ENCODE measurements at regions not wholly inside any gene's neighbourhood (a gene's known extent, or its start where the extent isn't known, plus 50 kb on each side); places are given as distances from the start of the nearest gene placed in this dataset.

DNA sequence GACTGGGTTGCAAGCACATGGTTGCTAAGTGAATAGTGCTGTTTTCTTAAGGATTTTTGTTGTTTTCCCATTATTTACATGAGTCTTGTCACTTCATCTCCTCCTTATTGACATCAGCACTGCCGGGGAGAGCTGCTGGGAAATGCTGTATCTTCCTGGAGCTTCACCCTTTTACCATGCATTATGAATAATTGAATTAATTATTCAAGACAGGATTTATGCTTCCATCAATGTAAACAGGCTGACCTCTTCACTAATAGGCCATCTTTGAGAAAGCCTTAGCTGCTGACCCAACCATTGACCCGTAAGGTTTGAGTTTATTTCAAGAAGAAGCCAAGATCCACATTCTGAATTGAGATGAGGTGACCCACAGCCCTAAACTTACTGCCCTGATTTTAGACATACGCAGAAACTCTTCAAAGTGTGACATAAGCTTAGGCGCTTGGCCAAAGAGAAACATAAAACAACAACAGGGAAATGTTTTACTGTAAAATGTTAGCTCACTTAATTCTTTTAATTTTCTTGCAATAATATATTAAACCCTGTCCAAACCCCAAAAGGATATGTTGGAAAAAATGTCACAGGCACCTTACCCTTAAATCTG, 365.5 kb upstream of the SYT4 start:
- TF ChIP-seq EZH2 (IDR thresholded peaks at IDR 0.05; ENCODE audit: insufficient read depth, low read length): no peak
- TF ChIP-seq CTCF (IDR thresholded peaks at IDR 0.05; ENCODE audit: insufficient read depth, low read depth, low read length): no peak

GRCh38 chr18:43648002-43648401, 370.7 kb upstream of the SYT4 start:
- H3K9me3 Mint-ChIP-seq (ENCODE audit: unreplicated experiment): peaks cover 6% of the 10 kb centered on the region
- H3K36me3 ChIP-seq (ENCODE audit: insufficient read depth, low read length): no peaks in the 10 kb centered on the region
- H4K20me1 ChIP-seq (ENCODE audit: insufficient read depth, low read length): no peaks in the 10 kb centered on the region
- H3K9ac ChIP-seq (ENCODE audit: low read length): no peak overlapping the region
- DNase-seq (ENCODE audit: low read depth): no peak
- H3K4me2 ChIP-seq (ENCODE audit: low read length): no peak overlapping the region
- H3K27ac ChIP-seq (ENCODE audit: low read depth, low read length): no peak overlapping the region
- no peaks in the 10 kb centered on the region for H3K27me3 ChIP-seq (ENCODE audit: insufficient read depth, low read length)
- no peaks in the 10 kb centered on the region for H3K36me3 Mint-ChIP-seq (ENCODE audit: low read depth, unreplicated experiment)
- FAIRE-seq: no peak
- TF ChIP-seq CTCF (IDR thresholded peaks at IDR 0.05; ENCODE audit: insufficient read depth, low read depth, low read length) (no peak), EZH2 (IDR thresholded peaks at IDR 0.05; ENCODE audit: insufficient read depth, low read length) (no peak)
- H3K9me3 ChIP-seq (ENCODE audit: insufficient read depth, low read depth, low read length): no peaks in the 10 kb centered on the region
- no peaks in the 10 kb centered on the region for H3K79me2 ChIP-seq (ENCODE audit: insufficient read depth, low read length)
- no peaks in the 10 kb centered on the region for H3K27me3 Mint-ChIP-seq (ENCODE audit: low read depth, unreplicated experiment)
- no peak overlapping the region for H3K27ac Mint-ChIP-seq (ENCODE audit: unreplicated experiment)
- H3K4me3 Mint-ChIP-seq (ENCODE audit: unreplicated experiment): no peak overlapping the region
- no peaks in the 10 kb centered on the region for H3K4me1 Mint-ChIP-seq (ENCODE audit: low read depth, unreplicated experiment)
- H2AFZ ChIP-seq (ENCODE audit: low read depth, low read length): no peak overlapping the region
- no peaks in the 10 kb centered on the region for H3K4me1 ChIP-seq (ENCODE audit: insufficient read depth, low read length)
- H3K4me3 ChIP-seq (ENCODE audit: insufficient read depth, low read depth, low read length): no peak overlapping the region

More for the DNA sequence above, 365.5 kb upstream of the SYT4 start:
- H3K79me2 ChIP-seq (ENCODE audit: insufficient read depth, low read length): no peaks in the 10 kb centered on the region
- H3K4me2 ChIP-seq (ENCODE audit: low read length): no peak overlapping the region
- no peak overlapping the region for H3K27ac ChIP-seq (ENCODE audit: low read depth, low read length)
- no peaks in the 10 kb centered on the region for H3K4me1 ChIP-seq (ENCODE audit: insufficient read depth, low read length)
- H3K4me3 ChIP-seq (ENCODE audit: insufficient read depth, low read depth, low read length): no peak overlapping the region
- H3K4me1 Mint-ChIP-seq (ENCODE audit: low read depth, unreplicated experiment): no peaks in the 10 kb centered on the region
- H3K36me3 Mint-ChIP-seq (ENCODE audit: low read depth, unreplicated experiment): no peaks in the 10 kb centered on the region
- FAIRE-seq: no peak
- no peak overlapping the region for H3K9ac ChIP-seq (ENCODE audit: low read length)
- H3K27me3 ChIP-seq (ENCODE audit: insufficient read depth, low read length): no peaks in the 10 kb centered on the region
- no peak overlapping the region for H3K4me3 Mint-ChIP-seq (ENCODE audit: unreplicated experiment)
- H3K9me3 Mint-ChIP-seq (ENCODE audit: unreplicated experiment): peaks cover 11% of the 10 kb centered on the region
- no peaks in the 10 kb centered on the region for H3K36me3 ChIP-seq (ENCODE audit: insufficient read depth, low read length)
- no peak overlapping the region for H2AFZ ChIP-seq (ENCODE audit: low read depth, low read length)
- no peak for DNase-seq (ENCODE audit: low read depth)
- H3K27me3 Mint-ChIP-seq (ENCODE audit: low read depth, unreplicated experiment): no peaks in the 10 kb centered on the region
- H3K27ac Mint-ChIP-seq (ENCODE audit: unreplicated experiment): no peak overlapping the region
- no peaks in the 10 kb centered on the region for H3K9me3 ChIP-seq (ENCODE audit: insufficient read depth, low read depth, low read length)
- no peaks in the 10 kb centered on the region for H4K20me1 ChIP-seq (ENCODE audit: insufficient read depth, low read length)

GRCh38 chr18:43649649-43650357, 372.5 kb upstream of the SYT4 start:
- Mint-ChIP-seq H3K36me3 (ENCODE audit: low read depth, unreplicated experiment) (no peaks in the 10 kb centered on the region), H3K9me3 (ENCODE audit: unreplicated experiment) (peaks cover 7% of the 10 kb centered on the region), H3K27ac (ENCODE audit: unreplicated experiment) (no peak overlapping the region), H3K27me3 (ENCODE audit: low read depth, unreplicated experiment) (no peaks in the 10 kb centered on the region), H3K4me3 (ENCODE audit: unreplicated experiment) (no peak overlapping the region), H3K4me1 (ENCODE audit: low read depth, unreplicated experiment) (no peaks in the 10 kb centered on the region)
- Histone ChIP-seq H3K4me2 (ENCODE audit: low read length) (no peak overlapping the region), H3K4me1 (ENCODE audit: insufficient read depth, low read length) (no peaks in the 10 kb centered on the region), H3K4me3 (ENCODE audit: insufficient read depth, low read depth, low read length) (no peak overlapping the region), H2AFZ (ENCODE audit: low read depth, low read length) (no peak overlapping the region), H3K27me3 (ENCODE audit: insufficient read depth, low read length) (no peaks in the 10 kb centered on the region), H3K36me3 (ENCODE audit: insufficient read depth, low read length) (no peaks in the 10 kb centered on the region), H3K9ac (ENCODE audit: low read length) (no peak overlapping the region), H3K79me2 (ENCODE audit: insufficient read depth, low read length) (no peaks in the 10 kb centered on the region), H3K9me3 (ENCODE audit: insufficient read depth, low read depth, low read length) (no peaks in the 10 kb centered on the region), H4K20me1 (ENCODE audit: insufficient read depth, low read length) (no peaks in the 10 kb centered on the region), H3K27ac (ENCODE audit: low read depth, low read length) (no peak overlapping the region)
- DNase-seq (ENCODE audit: low read depth): no peak
- no peak for FAIRE-seq
- no peak for TF ChIP-seq CTCF (IDR thresholded peaks at IDR 0.05; ENCODE audit: insufficient read depth, low read depth, low read length)
- TF ChIP-seq EZH2 (IDR thresholded peaks at IDR 0.05; ENCODE audit: insufficient read depth, low read length): no peak
